HFFc6 (cell line): ENCODE measurements at regions not wholly inside any gene's neighbourhood (a gene's known extent, or its start where the extent isn't known, plus 50 kb on each side); places are given as distances from the start of the nearest gene placed in this dataset.
A peak's percentile ranks its signal among the peaks of the same experiment; 100 is the strongest.

Experiments used
- DNase-seq: peaks from one replicate; pipeline ENCODE4 v3.0.0-alpha.2; 2018
- H3K27ac Mint-ChIP-seq: 2 replicates; pipeline ENCODE4 v1.8.0; 2020; ENCODE audit warnings: mild to moderate bottlenecking, mixed read lengths
- H3K27me3 Mint-ChIP-seq: 2 replicates; pipeline ENCODE4 v1.8.0; 2021; ENCODE audit warnings: mild to moderate bottlenecking, moderate library complexity, mixed read lengths; ENCODE audit not compliant: insufficient read depth
- H3K36me3 Mint-ChIP-seq: 2 replicates; pipeline ENCODE4 v1.8.0; 2021; ENCODE audit warnings: low read depth, mixed read lengths
- H3K4me1 Mint-ChIP-seq: 2 replicates; pipeline ENCODE4 v1.8.0; 2020; ENCODE audit warnings: low read depth, mixed read lengths
- H3K4me3 Mint-ChIP-seq: 2 replicates; pipeline ENCODE4 v1.8.0; 2020; ENCODE audit warnings: mild to moderate bottlenecking, moderate library complexity, mixed read lengths
- H3K9me3 Mint-ChIP-seq: 2 replicates; pipeline ENCODE4 v1.8.0; 2020; ENCODE audit warnings: mild to moderate bottlenecking, mixed read lengths
- CTCF ChIP-seq: fragments of 200-600 bp; sonication (generic); IDR thresholded peaks from 2 replicates; pipeline ENCODE4 v1.5.0; 2021; ENCODE audit warnings: antibody characterized with exemption, mild to moderate bottlenecking

GRCh38 chr15:29913528-29914135, 91.4 kb upstream of the TJP1 start:
- peak overlapping the region; percentile 56 for H3K27ac Mint-ChIP-seq
- H3K4me1 Mint-ChIP-seq = peaks cover 56% of the 10 kb centered on the region
- TF ChIP-seq CTCF = no peak
- H3K36me3 Mint-ChIP-seq = peaks cover 23% of the 10 kb centered on the region
- H3K9me3 Mint-ChIP-seq = peaks cover 18% of the 10 kb centered on the region
- no peaks in the 10 kb centered on the region for H3K27me3 Mint-ChIP-seq
- peak overlapping the region; percentile 36 for H3K4me3 Mint-ChIP-seq
- peak; percentile 64 for DNase-seq

GRCh38 chr15:29911705-29912104, 89.4 kb upstream of the TJP1 start:
- no peak; the same call in 1 of the 2 replicates for TF ChIP-seq CTCF
- H3K36me3 Mint-ChIP-seq = peaks cover 26% of the 10 kb centered on the region
- peaks cover 18% of the 10 kb centered on the region for H3K9me3 Mint-ChIP-seq
- H3K4me1 Mint-ChIP-seq = peaks cover 38% of the 10 kb centered on the region
- no peaks in the 10 kb centered on the region for H3K27me3 Mint-ChIP-seq
- H3K4me3 Mint-ChIP-seq = no peak overlapping the region
- DNase-seq = peak; percentile 57
- peak overlapping the region; percentile 85 for H3K27ac Mint-ChIP-seq

GRCh38 chr15:29910068-29910467, 87.8 kb upstream of the TJP1 start:
- DNase-seq = no peak
- H3K9me3 Mint-ChIP-seq = peaks cover 18% of the 10 kb centered on the region
- H3K4me3 Mint-ChIP-seq = no peak overlapping the region
- H3K27ac Mint-ChIP-seq = no peak overlapping the region
- H3K36me3 Mint-ChIP-seq = peaks cover 26% of the 10 kb centered on the region
- H3K4me1 Mint-ChIP-seq = peaks cover 41% of the 10 kb centered on the region
- no peak for TF ChIP-seq CTCF
- H3K27me3 Mint-ChIP-seq = no peaks in the 10 kb centered on the region

- H3K27me3 Mint-ChIP-seq = peaks cover 8% of the 10 kb centered on the region
- peak; percentile 16 for DNase-seq
- H3K9me3 Mint-ChIP-seq = no peaks in the 10 kb centered on the region
- H3K27ac Mint-ChIP-seq = peak overlapping the region; percentile 33; the same call in 1 of the 2 replicates
- peaks cover 11% of the 10 kb centered on the region for H3K4me1 Mint-ChIP-seq
- 0 out of 2 replicates have a peak, but pooled peaks cover 5% of the 10 kb centered on the region for H3K36me3 Mint-ChIP-seq
- H3K4me3 Mint-ChIP-seq = no peak overlapping the region
- no peak for TF ChIP-seq CTCF
Observed at GRCh38 chr15:29904757-29905417, 82.6 kb upstream of the TJP1 start.

- Mint-ChIP-seq H3K4me1 (peaks cover 11% of the 10 kb centered on the region), H3K9me3 (no peaks in the 10 kb centered on the region), H3K27ac (no peak overlapping the region), H3K27me3 (peaks cover 9% of the 10 kb centered on the region), H3K4me3 (no peak overlapping the region), H3K36me3 (0 out of 2 replicates have a peak, but pooled peaks cover 4% of the 10 kb centered on the region)
- DNase-seq = no peak
- no peak for TF ChIP-seq CTCF
Observed at GRCh38 chr15:29903785-29904464, 81.7 kb upstream of the TJP1 start.
